GM23338 (cell line): ENCODE measurements at regions not wholly inside any gene's neighbourhood (a gene's known extent, or its start where the extent isn't known, plus 50 kb on each side); places are given as distances from the start of the nearest gene placed in this dataset.

Experiments used
- ATAC-seq: fragments of 200-7000 bp; cut with Tn5 transposase; 3 replicates; pipeline ENCODE4 v1.9.1; 2020
- DNase-seq: peaks from one replicate; pipeline ENCODE4 v3.0.0-alpha.2; 2015; ENCODE audit warnings: low spot score
- H2AFZ ChIP-seq: fragments of 200-600 bp; sonication (generic); 2 replicates; pipeline ENCODE4 v1.8.0; 2016; ENCODE audit warnings: antibody characterized with exemption, mild to moderate bottlenecking, moderate library complexity
- H3F3A ChIP-seq: fragments of 200-600 bp; sonication (generic); replicated peaks from 2 replicates; pipeline ENCODE4 v1.8.0; 2017; ENCODE audit warnings: antibody characterized with exemption, mixed run types, low read depth
- H3K27ac ChIP-seq: fragments of 200-600 bp; sonication (generic); 2 replicates; pipeline ENCODE4 v1.6.1; 2016; ENCODE audit warnings: low read depth
- H3K27me3 ChIP-seq: fragments of 200-600 bp; sonication (generic); 2 replicates; pipeline ENCODE4 v1.8.0; 2016; ENCODE audit warnings: mild to moderate bottlenecking, mixed run types, moderate library complexity; ENCODE audit not compliant: insufficient read depth
- H3K36me3 ChIP-seq: fragments of 200-600 bp; sonication (generic); 2 replicates; pipeline ENCODE4 v1.8.0; 2016; ENCODE audit warnings: mild to moderate bottlenecking; ENCODE audit not compliant: insufficient read depth
- H3K4me1 ChIP-seq: fragments of 200-600 bp; sonication (generic); 2 replicates; pipeline ENCODE4 v1.8.0; 2016; ENCODE audit warnings: mild to moderate bottlenecking, moderate library complexity; ENCODE audit not compliant: insufficient read depth
- H3K4me2 ChIP-seq: fragments of 200-600 bp; sonication (generic); 2 replicates; pipeline ENCODE4 v1.7.1; 2017; ENCODE audit warnings: mixed run types
- H3K4me3 ChIP-seq: fragments of 200-600 bp; sonication (generic); 2 replicates; pipeline ENCODE4 v1.6.1; 2016; ENCODE audit warnings: mixed run types
- H3K79me2 ChIP-seq: fragments of 200-600 bp; sonication (generic); replicated peaks from 2 replicates; pipeline ENCODE4 v1.8.0; 2017; ENCODE audit warnings: mild to moderate bottlenecking; ENCODE audit not compliant: insufficient read depth
- H3K9me2 ChIP-seq: fragments of 200-600 bp; sonication (generic); 2 replicates; pipeline ENCODE4 v1.8.0; 2017; ENCODE audit not compliant: insufficient read depth
- H4K20me1 ChIP-seq: fragments of 200-600 bp; sonication (generic); replicated peaks from 2 replicates; pipeline ENCODE4 v1.8.0; 2017; ENCODE audit warnings: mild to moderate bottlenecking; ENCODE audit not compliant: insufficient read depth
- H3K27ac Mint-ChIP-seq: 2 replicates; pipeline ENCODE4 v1.8.0; 2020; ENCODE audit warnings: inconsistent platforms, mild to moderate bottlenecking, moderate library complexity, mixed read lengths
- H3K27me3 Mint-ChIP-seq: 3 replicates; pipeline ENCODE4 v1.8.0; 2022; ENCODE audit warnings: low read depth, mild to moderate bottlenecking, moderate library complexity, mixed read lengths, inconsistent platforms; ENCODE audit not compliant: insufficient read depth, poor library complexity
- H3K36me3 Mint-ChIP-seq: 3 replicates; pipeline ENCODE4 v1.8.0; 2021; ENCODE audit warnings: low read depth, mild to moderate bottlenecking, inconsistent platforms, moderate library complexity, mixed read lengths
- H3K4me1 Mint-ChIP-seq: 3 replicates; pipeline ENCODE4 v1.8.0; 2020; ENCODE audit warnings: mild to moderate bottlenecking, inconsistent platforms, mixed read lengths
- H3K4me3 Mint-ChIP-seq: 3 replicates; pipeline ENCODE4 v1.8.0; 2021; ENCODE audit warnings: moderate library complexity, mild to moderate bottlenecking, inconsistent platforms, mixed read lengths
- H3K9me3 Mint-ChIP-seq: 3 replicates; pipeline ENCODE4 v1.8.0; 2020; ENCODE audit warnings: moderate library complexity, mild to moderate bottlenecking, inconsistent platforms, mixed read lengths
- CREB1 ChIP-seq: fragments of 250-450 bp; sonication (Bioruptor Pico); IDR thresholded peaks from 2 replicates; pipeline ENCODE4 v1.5.0; 2020; ENCODE audit warnings: low read depth, mild to moderate bottlenecking, moderate library complexity
- CTCF ChIP-seq, 2 experiments: fragments of 200-600 bp in 1 of 2; sonication (generic) in 1 of 2; conservative IDR thresholded peaks; 2 replicates each; pipeline versions ENCODE4 v1.5.1 to v1.6.1; 2016 to 2017; ENCODE audit warnings: antibody characterized with exemption in 2 of 2, low read depth in 2 of 2, mild to moderate bottlenecking in 2 of 2, moderate library complexity in 1 of 2
- ETS1 ChIP-seq: IDR thresholded peaks from 2 replicates; pipeline ENCODE4 v1.6.1; 2016; ENCODE audit warnings: antibody characterized with exemption
- EZH2 ChIP-seq: fragments of 200-600 bp; sonication (generic); IDR thresholded peaks from one replicate; pipeline ENCODE4 v1.8.0; 2017; ENCODE audit warnings: antibody characterized with exemption, mild to moderate bottlenecking, low read depth; ENCODE audit not compliant: unreplicated experiment
- EZH2phosphoT487 ChIP-seq: fragments of 200-600 bp; sonication (generic); IDR thresholded peaks from one replicate; pipeline ENCODE4 v1.8.1; 2018; ENCODE audit warnings: antibody characterized with exemption; ENCODE audit not compliant: unreplicated experiment
- JUNB ChIP-seq: IDR thresholded peaks from one replicate; pipeline ENCODE4 v1.6.1; 2016; ENCODE audit warnings: antibody characterized with exemption; ENCODE audit not compliant: unreplicated experiment
- NANOG ChIP-seq: IDR thresholded peaks from 2 replicates; pipeline ENCODE4 v1.6.1; 2016; ENCODE audit warnings: antibody characterized with exemption, borderline replicate concordance
- POLR2AphosphoS5 ChIP-seq: IDR thresholded peaks from 2 replicates; pipeline ENCODE4 v1.6.1; 2016; ENCODE audit warnings: antibody characterized with exemption, low read depth
- REST ChIP-seq: IDR thresholded peaks from one replicate; pipeline ENCODE4 v1.6.1; 2018; ENCODE audit warnings: antibody characterized with exemption; ENCODE audit not compliant: unreplicated experiment
- STAT1 ChIP-seq: IDR thresholded peaks from one replicate; pipeline ENCODE4 v1.6.1; 2016; ENCODE audit warnings: antibody characterized with exemption; ENCODE audit not compliant: unreplicated experiment
- ZNF114 ChIP-seq: fragments of 250-450 bp; sonication (Bioruptor Pico); IDR thresholded peaks from 2 replicates; pipeline ENCODE4 v1.5.0; 2020; ENCODE audit warnings: mild to moderate bottlenecking, moderate library complexity
- ZNF331 ChIP-seq: fragments of 250-450 bp; sonication (Bioruptor Pico); IDR thresholded peaks from 2 replicates; pipeline ENCODE4 v1.5.0; 2020; ENCODE audit warnings: low read depth, mild to moderate bottlenecking, moderate library complexity
- ZNF462 ChIP-seq: fragments of 250-450 bp; sonication (Bioruptor Pico); IDR thresholded peaks from 2 replicates; pipeline ENCODE4 v1.5.0; 2020; ENCODE audit warnings: mild to moderate bottlenecking, moderate library complexity

- no peak for TF ChIP-seq CREB1 (CRISPR knock-in tag)
These were observed 90.0 kb upstream of the MDM1 start (continued) for GRCh38 chr12:68422159-68422558.

GRCh38 chr12:68422956-68423574 is 90.9 kb upstream of the MDM1 start:
- Histone ChIP-seq H3K4me3 (no peak overlapping the region), H4K20me1 (no peaks in the 10 kb centered on the region), H3K27ac (no peak overlapping the region), H2AFZ (no peak overlapping the region), H3K9me2 (no peaks in the 10 kb centered on the region), H3K4me2 (no peak overlapping the region), H3K79me2 (no peaks in the 10 kb centered on the region), H3K36me3 (no peaks in the 10 kb centered on the region), H3K27me3 (no peaks in the 10 kb centered on the region), H3K4me1 (peaks cover 10% of the 10 kb centered on the region), H3F3A (no peaks in the 10 kb centered on the region)
- H3K4me3 Mint-ChIP-seq: no peak overlapping the region
- H3K9me3 Mint-ChIP-seq: no peaks in the 10 kb centered on the region; the same call in 2 of the 3 replicates
- ATAC-seq (no peak), DNase-seq (no peak)
- TF ChIP-seq STAT1 (no peak), CREB1 (CRISPR knock-in tag) (no peak), ZNF462 (CRISPR knock-in tag) (no peak), EZH2phosphoT487 (no peak), JUNB (no peak), EZH2 (no peak), POLR2AphosphoS5 (no peak), ZNF331 (CRISPR knock-in tag) (no peak), REST (no peak), ZNF114 (CRISPR knock-in tag) (no peak), CTCF (conservative IDR thresholded peaks at IDR 0.05; ENCODE audit: low read depth in 2 of 2) (no peak), NANOG (no peak), ETS1 (no peak)
- peaks cover 5% of the 10 kb centered on the region for H3K27me3 Mint-ChIP-seq
- peaks cover 18% of the 10 kb centered on the region for H3K4me1 Mint-ChIP-seq
- H3K36me3 Mint-ChIP-seq: no peaks in the 10 kb centered on the region
- no peak overlapping the region for H3K27ac Mint-ChIP-seq
